Astrocyte (in vitro differentiated cells and primary cell): ENCODE measurements at regions not wholly inside any gene's neighbourhood (a gene's known extent, or its start where the extent isn't known, plus 50 kb on each side); places are given as distances from the start of the nearest gene placed in this dataset.

ENCODE experiments used
- DNase-seq: peaks from one replicate; pipeline ENCODE4 v3.0.0-alpha.2; 2010; ENCODE audit warnings: low read depth
- FAIRE-seq: peaks from 2 replicates; lab custom pipeline; 2011; peaks lifted over from hg19 to GRCh38; lab: Jason Lieb, UNC
- H2AFZ ChIP-seq: 2 replicates; pipeline ENCODE4 v1.6.0; 2012; ENCODE audit warnings: low read depth, low read length, inconsistent platforms
- H3K27ac ChIP-seq: 2 replicates; pipeline ENCODE4 v1.5.1; 2011; ENCODE audit warnings: low read depth, low read length, inconsistent platforms
- H3K27me3 ChIP-seq: 2 replicates; pipeline ENCODE4 v1.6.0; 2011; ENCODE audit warnings: low read length, inconsistent platforms; ENCODE audit not compliant: insufficient read depth
- H3K36me3 ChIP-seq: 2 replicates; pipeline ENCODE4 v1.5.1; 2011; ENCODE audit warnings: low read length, inconsistent platforms; ENCODE audit not compliant: insufficient read depth
- H3K4me1 ChIP-seq: 2 replicates; pipeline ENCODE4 v1.5.1; 2011; ENCODE audit warnings: low read length, inconsistent platforms; ENCODE audit not compliant: insufficient read depth
- H3K4me2 ChIP-seq: 2 replicates; pipeline ENCODE4 v1.6.0; 2012; ENCODE audit warnings: low read length, inconsistent platforms
- H3K4me3 ChIP-seq: 2 replicates; pipeline ENCODE4 v1.5.1; 2011; ENCODE audit warnings: low read depth, mild to moderate bottlenecking, low read length, inconsistent platforms; ENCODE audit not compliant: insufficient read depth
- H3K79me2 ChIP-seq: 2 replicates; pipeline ENCODE4 v1.6.0; 2012; ENCODE audit warnings: mild to moderate bottlenecking, low read length, inconsistent platforms; ENCODE audit not compliant: insufficient read depth
- H3K9ac ChIP-seq: 2 replicates; pipeline ENCODE4 v1.6.0; 2012; ENCODE audit warnings: mild to moderate bottlenecking, low read length, inconsistent platforms
- H3K9me3 ChIP-seq: 2 replicates; pipeline ENCODE4 v1.5.1; 2012; ENCODE audit warnings: low read depth, mild to moderate bottlenecking, low read length, inconsistent platforms; ENCODE audit not compliant: insufficient read depth
- H4K20me1 ChIP-seq: 2 replicates; pipeline ENCODE4 v1.6.0; 2012; ENCODE audit warnings: low read length, inconsistent platforms; ENCODE audit not compliant: insufficient read depth
- H3K27ac Mint-ChIP-seq: one replicate; pipeline ENCODE4 v1.8.0; 2021; ENCODE audit warnings: mild to moderate bottlenecking, mixed read lengths; ENCODE audit not compliant: unreplicated experiment
- H3K27me3 Mint-ChIP-seq: one replicate; pipeline ENCODE4 v1.8.0; 2021; ENCODE audit warnings: low read depth, mixed read lengths; ENCODE audit not compliant: unreplicated experiment
- H3K36me3 Mint-ChIP-seq: one replicate; pipeline ENCODE4 v1.8.0; 2021; ENCODE audit warnings: low read depth, mixed read lengths; ENCODE audit not compliant: unreplicated experiment
- H3K4me1 Mint-ChIP-seq: one replicate; pipeline ENCODE4 v1.8.0; 2021; ENCODE audit warnings: low read depth, mixed read lengths; ENCODE audit not compliant: unreplicated experiment
- H3K4me3 Mint-ChIP-seq: one replicate; pipeline ENCODE4 v1.8.0; 2021; ENCODE audit warnings: mild to moderate bottlenecking, moderate library complexity, mixed read lengths; ENCODE audit not compliant: unreplicated experiment
- H3K9me3 Mint-ChIP-seq: one replicate; pipeline ENCODE4 v1.8.0; 2021; ENCODE audit warnings: mild to moderate bottlenecking, mixed read lengths; ENCODE audit not compliant: unreplicated experiment
- EZH2 ChIP-seq: IDR thresholded peaks from 2 replicates; pipeline ENCODE4 v1.6.1; 2012; ENCODE audit warnings: mild to moderate bottlenecking, low read length, inconsistent platforms; ENCODE audit not compliant: insufficient read depth
- TF ChIP-seq, protein P1 (sequence below): IDR thresholded peaks from 2 replicates; pipeline ENCODE4 v1.5.1; 2011; ENCODE audit warnings: low read depth, mild to moderate bottlenecking, inconsistent platforms, low read length, moderate library complexity; ENCODE audit not compliant: insufficient read depth

DNA sequence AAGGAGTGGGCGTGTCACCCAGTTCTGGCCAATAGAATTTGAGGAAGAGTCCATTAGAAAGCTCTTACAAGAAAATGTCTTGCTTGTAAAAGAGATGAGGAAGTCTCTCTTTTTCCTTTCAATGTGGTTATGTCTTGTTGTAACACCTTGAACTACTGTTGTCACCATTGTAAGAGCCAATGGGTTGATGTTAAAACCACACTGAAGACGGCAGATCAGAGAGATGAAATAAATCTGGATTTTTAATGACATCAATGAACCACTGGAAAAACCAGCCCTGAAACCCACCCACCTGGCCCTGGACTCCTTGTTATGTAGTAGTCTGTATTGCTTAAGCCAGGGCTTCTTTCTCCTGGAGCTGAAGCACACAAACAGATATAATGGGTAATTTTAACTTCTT is 83.8 kb upstream of the ERCC6L2 start:
- no peaks in the 10 kb centered on the region for H3K9me3 Mint-ChIP-seq
- Histone ChIP-seq H4K20me1 (no peaks in the 10 kb centered on the region), H2AFZ (no peak overlapping the region), H3K4me3 (no peak overlapping the region), H3K27ac (no peak overlapping the region), H3K4me2 (no peak overlapping the region), H3K4me1 (peaks cover 11% of the 10 kb centered on the region), H3K9me3 (peaks cover 2% of the 10 kb centered on the region), H3K79me2 (no peaks in the 10 kb centered on the region), H3K27me3 (peaks cover 36% of the 10 kb centered on the region), H3K9ac (no peak overlapping the region), H3K36me3 (no peaks in the 10 kb centered on the region)
- no peak for TF ChIP-seq EZH2
- TF ChIP-seq, protein P1, sequence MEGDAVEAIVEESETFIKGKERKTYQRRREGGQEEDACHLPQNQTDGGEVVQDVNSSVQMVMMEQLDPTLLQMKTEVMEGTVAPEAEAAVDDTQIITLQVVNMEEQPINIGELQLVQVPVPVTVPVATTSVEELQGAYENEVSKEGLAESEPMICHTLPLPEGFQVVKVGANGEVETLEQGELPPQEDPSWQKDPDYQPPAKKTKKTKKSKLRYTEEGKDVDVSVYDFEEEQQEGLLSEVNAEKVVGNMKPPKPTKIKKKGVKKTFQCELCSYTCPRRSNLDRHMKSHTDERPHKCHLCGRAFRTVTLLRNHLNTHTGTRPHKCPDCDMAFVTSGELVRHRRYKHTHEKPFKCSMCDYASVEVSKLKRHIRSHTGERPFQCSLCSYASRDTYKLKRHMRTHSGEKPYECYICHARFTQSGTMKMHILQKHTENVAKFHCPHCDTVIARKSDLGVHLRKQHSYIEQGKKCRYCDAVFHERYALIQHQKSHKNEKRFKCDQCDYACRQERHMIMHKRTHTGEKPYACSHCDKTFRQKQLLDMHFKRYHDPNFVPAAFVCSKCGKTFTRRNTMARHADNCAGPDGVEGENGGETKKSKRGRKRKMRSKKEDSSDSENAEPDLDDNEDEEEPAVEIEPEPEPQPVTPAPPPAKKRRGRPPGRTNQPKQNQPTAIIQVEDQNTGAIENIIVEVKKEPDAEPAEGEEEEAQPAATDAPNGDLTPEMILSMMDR = no peak
- H3K4me3 Mint-ChIP-seq = no peak overlapping the region
- peaks cover 2% of the 10 kb centered on the region for H3K36me3 Mint-ChIP-seq
- FAIRE-seq = no peak
- no peak for DNase-seq
- H3K27me3 Mint-ChIP-seq = no peaks in the 10 kb centered on the region
- H3K27ac Mint-ChIP-seq = no peak overlapping the region
- peaks cover 4% of the 10 kb centered on the region for H3K4me1 Mint-ChIP-seq

DNA sequence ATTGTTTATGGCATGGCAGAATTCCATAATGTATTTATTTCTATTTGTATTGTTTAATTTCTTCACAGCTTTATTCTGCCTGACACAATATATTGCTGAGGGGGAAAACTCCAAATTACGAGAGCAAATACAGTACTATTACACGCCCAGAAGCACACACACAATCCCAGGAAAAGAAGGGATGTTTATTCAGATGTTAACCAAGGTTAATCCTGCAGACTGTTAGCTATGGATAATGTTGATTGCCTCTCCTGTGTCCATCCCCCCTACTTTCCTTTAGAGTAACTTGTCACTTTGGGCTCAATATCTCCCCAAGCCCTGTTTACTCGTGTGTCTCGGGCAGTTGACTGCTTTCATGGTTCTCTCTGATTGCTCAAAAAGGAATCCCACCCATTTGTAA is 84.2 kb upstream of the ERCC6L2 start:
- Histone ChIP-seq H3K9ac (no peak overlapping the region), H3K4me2 (no peak overlapping the region), H3K36me3 (no peaks in the 10 kb centered on the region), H4K20me1 (no peaks in the 10 kb centered on the region), H3K4me1 (peaks cover 11% of the 10 kb centered on the region), H3K4me3 (no peak overlapping the region), H2AFZ (no peak overlapping the region), H3K79me2 (no peaks in the 10 kb centered on the region), H3K9me3 (peaks cover 2% of the 10 kb centered on the region), H3K27ac (no peak overlapping the region), H3K27me3 (peaks cover 36% of the 10 kb centered on the region)
- no peak for DNase-seq
- H3K27me3 Mint-ChIP-seq = peaks cover under 1% of the 10 kb centered on the region
- H3K36me3 Mint-ChIP-seq = peaks cover 2% of the 10 kb centered on the region
- H3K4me1 Mint-ChIP-seq = peaks cover 4% of the 10 kb centered on the region
- no peaks in the 10 kb centered on the region for H3K9me3 Mint-ChIP-seq
- H3K4me3 Mint-ChIP-seq = no peak overlapping the region
- no peak for FAIRE-seq
- H3K27ac Mint-ChIP-seq = no peak overlapping the region
- no peak for TF ChIP-seq EZH2
- TF ChIP-seq, protein P1 = no peak

DNA sequence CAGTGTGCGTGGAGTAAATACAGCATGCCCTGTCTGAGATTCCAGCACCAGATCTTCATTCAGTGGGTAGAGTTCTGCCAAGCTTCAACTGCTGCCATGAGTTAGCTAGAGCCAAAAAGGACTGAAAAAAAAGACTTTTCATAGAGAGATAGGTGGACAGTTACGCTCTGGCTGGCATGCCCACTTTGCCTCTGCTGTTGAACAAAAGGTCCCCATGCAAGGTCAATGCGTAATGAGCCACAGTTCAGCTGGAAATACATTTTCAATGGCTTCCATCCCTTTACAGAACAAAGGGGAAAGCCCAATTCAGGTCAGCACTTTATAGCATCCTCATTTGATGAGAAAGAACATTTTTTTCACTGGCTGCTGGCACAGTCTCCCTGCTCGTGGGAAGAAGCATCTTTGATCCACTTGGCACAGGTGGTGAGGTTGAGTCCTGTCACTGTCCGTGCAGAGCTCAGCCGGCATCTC is 86.9 kb upstream of the ERCC6L2 start:
- Histone ChIP-seq H3K79me2 (no peaks in the 10 kb centered on the region), H3K9ac (no peak overlapping the region), H3K4me2 (no peak overlapping the region), H3K9me3 (peaks cover 4% of the 10 kb centered on the region), H3K27ac (no peak overlapping the region), H2AFZ (no peak overlapping the region), H3K4me1 (peaks cover 3% of the 10 kb centered on the region), H3K36me3 (no peaks in the 10 kb centered on the region), H4K20me1 (no peaks in the 10 kb centered on the region), H3K4me3 (no peak overlapping the region), H3K27me3 (peaks cover 37% of the 10 kb centered on the region)
- H3K4me1 Mint-ChIP-seq = no peaks in the 10 kb centered on the region
- no peak overlapping the region for H3K4me3 Mint-ChIP-seq
- no peak for FAIRE-seq
- peaks cover 10% of the 10 kb centered on the region for H3K27me3 Mint-ChIP-seq
- no peak overlapping the region for H3K27ac Mint-ChIP-seq
- TF ChIP-seq, protein P1 = no peak
- TF ChIP-seq EZH2 = no peak
- H3K36me3 Mint-ChIP-seq = peaks cover 2% of the 10 kb centered on the region
- H3K9me3 Mint-ChIP-seq = no peaks in the 10 kb centered on the region
- no peak for DNase-seq
